Hematopoietic multipotent progenitor cell treated with erythropoietin and hydrocortisone succinate and interleukin-3 and kit ligand, for 15 days (in vitro differentiated cells): ENCODE measurements at regions not wholly inside any gene's neighbourhood (a gene's known extent, or its start where the extent isn't known, plus 50 kb on each side); places are given as distances from the start of the nearest gene placed in this dataset.

Experiments used
- DNase-seq: peaks from one replicate; pipeline ENCODE4 v3.0.0-alpha.2; 2015; ENCODE audit warnings: low spot score

GRCh38 chr7:42617806-42618457 lies 293.9 kb downstream of the C7orf25 start:
- no peak for DNase-seq

- DNase-seq: no peak
Measured at GRCh38 chr7:42617071-42617765, 294.7 kb downstream of the C7orf25 start.

GRCh38 chr7:42614636-42615035 lies 297.2 kb downstream of the C7orf25 start:
- no peak for DNase-seq

- DNase-seq: no peak
Measured at GRCh38 chr7:42611961-42612360, 299.9 kb downstream of the C7orf25 start.

- DNase-seq: no peak
Measured at GRCh38 chr7:42611289-42611928, 300.5 kb downstream of the C7orf25 start.

- DNase-seq: no peak
Measured at GRCh38 chr7:42606193-42606905, 305.5 kb downstream of the C7orf25 start.

GRCh38 chr7:42605406-42606192 lies 306.3 kb downstream of the C7orf25 start:
- DNase-seq: no peak

GRCh38 chr7:42603496-42603895 lies 308.4 kb downstream of the C7orf25 start:
- DNase-seq: no peak

- DNase-seq: no peak
Measured at GRCh38 chr7:42597300-42597699, 314.6 kb downstream of the C7orf25 start.

GRCh38 chr7:42596737-42597136 lies 315.1 kb downstream of the C7orf25 start:
- DNase-seq: no peak

GRCh38 chr7:42593860-42594259 lies 318.0 kb downstream of the C7orf25 start:
- DNase-seq: no peak

GRCh38 chr7:42590771-42591310 lies 321.0 kb downstream of the C7orf25 start:
- DNase-seq: no peak

GRCh38 chr7:42588876-42589275 lies 323.0 kb downstream of the C7orf25 start:
- no peak for DNase-seq

GRCh38 chr7:42587806-42588205 lies 324.1 kb downstream of the C7orf25 start:
- no peak for DNase-seq

- no peak for DNase-seq
Measured at GRCh38 chr7:42580061-42580460, 331.8 kb downstream of the C7orf25 start.

GRCh38 chr7:42575171-42575570 lies 336.7 kb downstream of the C7orf25 start:
- no peak for DNase-seq

GRCh38 chr7:42574685-42575084 lies 337.2 kb downstream of the C7orf25 start:
- no peak for DNase-seq

GRCh38 chr7:42573881-42574672 lies 337.1 kb upstream of the GLI3 start:
- no peak for DNase-seq

GRCh38 chr7:42572561-42572960 lies 335.6 kb upstream of the GLI3 start:
- DNase-seq: no peak

- no peak for DNase-seq
Measured at GRCh38 chr7:42572056-42572455, 335.0 kb upstream of the GLI3 start.

- DNase-seq: no peak
Measured at GRCh38 chr7:42570944-42571343, 333.9 kb upstream of the GLI3 start.
